ENCODE measurements at regions not wholly inside any gene's neighbourhood (a gene's known extent, or its start where the extent isn't known, plus 50 kb on each side); places are given as distances from the start of the nearest gene placed in this dataset.
A peak's percentile ranks its signal among the peaks of the same experiment; 100 is the strongest.
"Not testable (repeated sequence)": the region's sequence is repeated elsewhere in the genome, so short reads cannot be mapped to it uniquely, and the experiment has no call there.

DNA sequence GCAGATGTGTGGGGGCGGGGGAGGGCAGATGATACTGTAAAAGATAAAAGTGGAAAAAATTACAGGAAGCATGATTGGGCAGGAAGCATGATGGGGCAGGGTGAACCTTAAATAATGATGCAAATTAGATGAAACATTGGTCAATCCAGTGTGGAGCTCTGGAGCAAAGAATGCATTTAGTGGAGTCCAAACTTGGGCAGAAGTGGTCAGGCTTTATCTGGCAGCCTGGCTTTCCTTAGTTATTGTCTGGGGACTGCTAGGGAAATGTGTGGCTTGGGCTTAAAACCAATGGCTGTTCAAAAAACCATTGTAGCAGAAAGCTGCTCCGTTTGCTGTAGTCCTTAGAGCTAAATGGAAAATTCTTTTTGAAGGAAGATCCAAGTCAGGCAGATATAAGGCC lies 1077.3 kb upstream of the MIR17HG start:
- FAIRE-seq (no peak), DNase-seq (ENCODE audit: low spot score) (no peak)

DNA sequence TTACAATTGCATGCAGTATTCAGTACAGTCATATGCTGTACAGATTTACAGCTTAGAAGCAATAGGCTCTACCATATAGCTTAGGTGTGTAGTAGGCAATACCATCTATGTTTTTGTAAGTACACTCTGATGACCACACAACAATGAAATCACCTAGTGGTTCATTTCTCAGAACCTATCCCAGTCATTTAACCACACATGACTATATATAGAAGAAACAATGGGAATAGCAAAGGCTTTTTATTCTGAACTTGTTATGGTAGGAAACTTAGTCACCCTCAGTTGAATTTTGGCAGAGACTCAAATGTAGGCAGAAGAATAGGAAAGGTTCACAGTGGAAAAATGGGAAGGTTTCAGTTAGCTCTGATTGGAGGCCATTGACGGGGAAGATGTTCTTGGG lies 1075.1 kb upstream of the MIR17HG start:
- FAIRE-seq (no peak), DNase-seq (ENCODE audit: low spot score) (peak; percentile 26)

DNA sequence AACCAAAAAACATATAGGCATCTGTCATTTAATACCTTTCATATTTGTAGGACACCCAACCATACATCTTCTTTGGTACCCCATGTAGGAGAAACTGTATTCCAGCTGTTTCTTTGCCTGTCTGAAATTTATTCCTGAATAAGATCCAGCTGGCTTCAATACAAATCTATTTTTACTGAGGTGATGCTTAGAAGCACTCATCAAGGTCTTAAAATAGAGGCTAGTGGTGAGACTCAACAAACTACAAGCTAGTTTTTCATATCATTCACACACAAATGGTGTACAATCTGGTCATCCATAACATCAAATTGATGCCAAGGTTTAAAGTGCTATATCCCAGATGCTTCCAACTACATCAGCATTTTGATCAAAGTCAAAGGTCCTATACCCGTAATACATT lies 1071.3 kb upstream of the MIR17HG start:
- DNase-seq (ENCODE audit: low spot score) (no peak), FAIRE-seq (no peak)

DNA sequence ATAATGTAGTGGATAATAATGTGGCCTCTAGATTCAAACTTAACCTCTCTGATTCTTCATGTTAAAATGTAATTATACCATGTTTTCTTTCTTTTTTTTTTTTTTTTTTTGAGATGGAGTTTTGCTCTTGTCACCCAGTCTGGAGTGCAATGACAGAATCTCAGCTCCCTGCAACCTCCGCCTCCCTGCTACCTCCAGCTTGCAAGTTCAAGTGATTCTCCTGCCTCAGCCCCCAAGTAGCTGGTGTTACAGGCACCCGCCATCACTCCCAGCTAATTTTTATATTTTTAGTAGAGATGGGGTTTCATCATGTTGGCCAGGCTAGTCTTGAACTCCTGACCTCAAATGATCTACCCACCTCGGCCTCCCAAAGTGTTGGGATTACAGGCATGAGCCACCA lies 1069.3 kb upstream of the MIR17HG start:
- DNase-seq (ENCODE audit: low spot score); FAIRE-seq: not testable (repeated sequence)

DNA sequence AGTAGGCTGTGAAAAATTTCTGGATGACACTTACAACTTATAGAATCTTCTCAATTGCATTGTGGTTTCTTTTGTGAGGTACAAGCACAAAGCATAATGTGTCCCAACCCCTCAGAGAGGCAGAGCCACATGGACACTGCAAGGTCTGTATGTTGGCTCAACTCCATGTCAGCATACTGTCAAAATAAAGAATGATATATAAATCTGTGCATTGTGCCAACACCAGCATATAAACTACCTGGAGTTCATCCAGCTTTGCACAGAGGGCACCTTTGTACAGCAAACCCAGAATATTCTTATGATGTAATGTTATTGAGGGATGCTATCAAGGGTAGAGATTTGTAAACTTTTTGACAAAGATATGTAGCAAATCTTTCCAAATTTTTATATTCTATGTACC lies 1065.8 kb upstream of the MIR17HG start:
- DNase-seq (ENCODE audit: low spot score): no peak
- no peak for FAIRE-seq

DNA sequence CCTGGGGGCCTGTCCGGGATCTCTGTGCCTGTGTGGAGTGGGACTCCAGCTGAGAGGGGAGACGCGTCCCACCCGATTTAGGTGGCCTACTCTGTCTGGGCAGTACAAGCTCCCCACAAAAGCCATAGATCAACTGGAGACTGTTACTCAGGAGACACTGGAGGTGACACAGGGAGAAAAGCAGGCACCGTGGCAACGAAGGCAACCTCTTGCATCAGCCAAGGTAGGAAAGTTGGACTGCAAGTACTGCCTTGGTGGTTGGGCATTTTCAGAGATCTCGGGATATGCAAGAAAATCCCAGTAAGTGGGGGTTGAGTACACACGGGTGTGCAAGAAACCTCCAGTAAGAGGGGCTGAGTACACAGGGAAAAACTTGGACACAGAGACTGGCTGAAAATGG lies 1060.0 kb upstream of the MIR17HG start:
- FAIRE-seq: no peak
- DNase-seq (ENCODE audit: low spot score): no peak

DNA sequence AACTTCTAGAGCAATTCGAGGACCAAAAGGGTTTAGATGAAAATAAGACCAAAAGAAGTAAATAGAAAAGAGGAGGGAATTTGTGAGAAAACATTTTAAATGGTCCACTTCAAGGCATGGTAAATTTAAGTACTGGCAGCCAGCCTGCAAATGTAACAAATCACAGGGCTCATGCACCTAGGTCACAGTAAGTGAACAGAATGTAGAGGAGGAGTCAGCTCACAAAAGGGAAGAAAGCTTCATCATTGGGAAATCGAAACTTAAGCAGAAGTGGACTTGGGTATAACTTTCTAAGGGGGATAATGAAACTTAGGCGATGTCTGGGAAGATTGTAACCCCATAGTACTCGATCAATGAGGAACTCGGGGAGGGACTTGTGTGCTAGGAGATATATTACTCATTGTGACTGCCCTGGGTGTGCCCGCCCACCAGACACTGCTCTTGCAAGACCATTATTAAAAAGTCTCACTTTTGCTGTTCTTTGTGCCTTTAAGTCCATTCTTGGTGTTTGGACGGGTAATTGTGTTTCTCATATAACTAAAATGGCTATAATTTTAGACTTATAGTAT lies 1053.6 kb upstream of the MIR17HG start:
- DNase-seq (ENCODE audit: low spot score): no peak
- FAIRE-seq: no peak

DNA sequence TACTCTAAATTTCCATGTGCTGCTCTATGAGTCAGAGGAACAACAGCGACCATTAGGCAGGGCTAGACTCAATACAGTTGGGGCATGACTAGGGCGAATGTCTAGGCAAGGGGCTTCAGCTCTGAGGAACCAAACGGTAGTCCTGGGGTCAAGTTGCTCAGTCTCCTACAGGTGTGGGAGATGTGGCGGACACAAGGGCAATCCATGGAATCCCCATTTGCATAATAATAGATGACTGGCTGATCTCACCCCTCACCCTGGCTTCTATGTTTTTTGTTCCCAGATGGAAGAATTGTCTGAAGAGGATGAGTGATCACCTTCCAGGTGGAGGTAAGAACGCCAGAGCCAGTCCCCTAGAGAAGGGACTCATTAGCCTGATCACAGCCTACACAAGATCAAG lies 1048.2 kb upstream of the MIR17HG start:
- no peak for FAIRE-seq
- DNase-seq (ENCODE audit: low spot score): no peak

DNA sequence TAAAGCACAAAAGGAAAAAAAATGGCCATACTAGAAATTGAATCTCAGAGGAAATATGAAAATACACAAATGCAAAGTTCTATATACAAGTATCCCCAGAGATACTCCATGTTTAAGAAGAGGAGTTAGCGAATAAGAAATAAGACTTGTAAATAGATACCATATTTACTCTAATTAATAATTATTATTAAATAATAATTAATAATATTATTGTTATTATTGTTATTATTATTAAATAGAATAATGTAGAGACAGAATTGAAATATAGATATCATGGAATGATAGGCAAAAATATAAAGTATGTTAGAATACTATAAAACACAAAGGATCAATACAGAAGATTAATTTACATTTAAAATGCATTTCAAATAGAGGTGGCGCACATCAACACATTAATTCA lies 1047.5 kb upstream of the MIR17HG start:
- no peak for FAIRE-seq
- no peak for DNase-seq (ENCODE audit: low spot score)

DNA sequence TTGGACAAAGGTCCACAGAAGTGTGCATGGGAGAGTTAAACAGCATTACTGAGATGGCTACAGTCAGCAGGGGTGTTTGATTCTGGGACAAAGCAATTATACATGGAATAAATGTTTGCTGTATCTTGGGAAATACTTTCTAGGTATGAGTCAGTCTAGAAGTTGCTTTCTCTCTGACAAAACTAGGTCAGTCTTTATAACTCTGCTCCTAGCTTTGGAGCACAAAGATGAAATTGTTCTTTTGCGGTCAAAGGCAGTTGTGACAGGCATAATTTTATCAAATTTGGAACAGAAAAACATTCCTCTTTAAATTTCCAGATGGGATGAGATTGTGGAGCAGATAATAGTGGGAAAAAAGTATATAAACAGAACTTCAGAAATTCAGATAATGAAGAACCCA lies 1045.4 kb upstream of the MIR17HG start:
- DNase-seq (ENCODE audit: low spot score): no peak
- FAIRE-seq: no peak

DNA sequence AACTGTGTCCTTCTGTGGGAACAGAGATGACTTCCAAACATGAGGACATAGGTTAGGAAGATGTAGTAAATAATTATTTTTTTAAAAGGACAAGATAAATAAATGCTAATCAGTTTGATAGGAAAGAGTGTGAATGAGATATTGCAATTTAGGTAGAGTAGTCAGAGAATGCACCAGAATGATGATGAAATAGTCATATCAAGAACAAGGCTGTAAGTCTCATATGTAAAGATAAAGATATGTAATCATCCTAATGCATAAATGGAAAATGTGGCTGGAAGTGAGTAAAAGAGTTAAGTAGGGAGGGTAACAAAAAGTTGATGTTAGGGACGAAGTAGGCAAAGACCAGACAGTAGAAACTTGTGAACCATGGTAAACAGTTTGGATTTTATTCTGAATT lies 1041.7 kb upstream of the MIR17HG start:
- DNase-seq (ENCODE audit: low spot score): no peak
- FAIRE-seq: no peak

DNA sequence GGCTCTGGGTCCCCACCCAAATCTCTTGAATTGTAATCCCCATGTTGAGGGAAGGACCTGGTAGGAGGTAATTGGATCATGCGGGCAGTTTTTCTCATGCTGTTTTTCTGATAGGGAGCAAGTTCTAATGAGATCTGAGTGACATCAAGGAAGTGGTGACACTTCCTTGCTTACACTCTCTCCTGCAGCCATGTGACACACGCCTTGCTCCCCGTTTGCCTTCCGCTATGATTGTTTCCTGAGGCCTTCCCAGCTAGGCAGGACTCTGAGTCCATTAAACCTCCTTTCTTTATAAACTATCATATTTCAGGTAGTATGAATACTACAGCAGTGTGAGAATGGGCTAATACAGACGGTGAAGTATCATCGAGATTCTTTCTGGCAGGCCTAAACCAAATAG lies 1040.4 kb upstream of the MIR17HG start:
- DNase-seq (ENCODE audit: low spot score): no peak
- FAIRE-seq: no peak

DNA sequence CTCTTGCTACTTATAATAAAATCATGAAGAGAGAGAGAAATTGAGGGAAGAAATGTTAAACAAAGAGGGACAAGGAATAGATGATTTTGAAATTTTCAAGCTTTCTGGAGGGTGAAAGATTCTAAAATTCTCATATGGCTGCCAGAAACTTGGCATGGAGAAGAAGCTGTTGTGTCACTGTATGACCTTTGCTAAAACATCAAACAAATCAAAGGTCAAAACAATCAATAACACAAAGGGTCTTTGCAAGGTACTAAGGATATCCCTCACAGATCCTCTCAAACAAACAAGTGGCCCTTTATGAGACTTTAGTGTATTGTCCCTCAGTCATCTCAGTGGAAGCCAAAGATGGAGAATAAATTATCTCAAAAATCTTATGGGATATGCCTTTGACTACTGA lies 1039.2 kb upstream of the MIR17HG start:
- FAIRE-seq (no peak), DNase-seq (ENCODE audit: low spot score) (no peak)

DNA sequence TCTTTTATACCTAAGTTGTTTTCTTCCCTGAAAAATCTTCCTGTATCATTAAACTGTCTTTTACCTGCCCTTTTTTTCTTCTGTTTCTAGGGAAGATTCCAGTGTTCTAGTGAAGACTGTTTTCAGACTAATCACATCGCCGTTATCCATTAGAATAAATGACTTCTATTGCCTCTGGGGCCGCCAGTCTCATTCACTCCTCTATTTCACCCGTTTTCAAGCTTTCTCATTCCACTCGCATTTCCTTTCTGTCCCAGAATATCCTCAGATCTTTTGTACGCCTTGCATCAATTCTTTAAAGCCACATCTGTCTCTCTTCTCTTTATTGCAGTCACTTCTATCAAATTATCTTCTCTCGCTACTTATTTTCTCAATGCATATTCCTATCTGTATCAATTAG lies 1035.6 kb upstream of the MIR17HG start:
- DNase-seq (ENCODE audit: low spot score) (no peak), FAIRE-seq (no peak)

DNA sequence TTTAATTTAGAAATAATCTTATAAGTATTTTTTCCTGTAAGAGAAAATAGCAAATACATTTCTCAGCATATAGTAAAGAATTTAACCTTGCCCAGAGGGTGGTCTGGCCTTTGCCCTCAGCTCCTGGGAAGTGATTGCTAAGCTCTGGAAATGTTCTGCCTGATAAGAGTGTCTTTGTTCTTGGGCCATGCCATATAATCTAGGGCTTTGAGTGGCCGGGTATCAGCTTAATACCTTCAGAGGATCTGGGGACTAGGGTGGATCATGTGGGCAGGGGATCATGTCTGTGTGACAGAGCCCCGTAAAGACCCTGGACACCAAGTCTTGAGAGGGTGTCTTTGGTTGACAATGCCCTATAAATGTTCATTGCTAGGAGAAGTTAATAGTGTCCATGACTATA lies 1032.4 kb upstream of the MIR17HG start:
- FAIRE-seq: no peak
- no peak for DNase-seq (ENCODE audit: low spot score)

DNA sequence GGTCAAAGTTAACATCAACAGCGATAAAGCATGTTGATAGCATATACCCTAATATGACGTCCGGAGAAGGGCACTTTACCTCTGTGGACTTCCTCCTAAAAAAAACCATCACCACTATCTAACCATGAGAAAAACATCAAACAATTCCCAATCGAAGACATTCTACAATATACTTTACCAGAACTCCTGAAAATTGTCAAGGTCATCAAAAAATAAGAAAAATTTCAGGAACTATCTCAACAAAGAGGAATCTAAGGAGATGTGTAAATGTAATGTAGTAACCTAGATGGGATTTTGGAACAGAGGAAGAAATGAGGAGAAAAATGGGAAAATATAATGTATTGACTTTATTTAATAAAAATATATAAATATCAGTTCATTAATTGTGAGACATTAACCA lies 1026.8 kb upstream of the MIR17HG start:
- FAIRE-seq (no peak), DNase-seq (ENCODE audit: low spot score) (no peak)

DNA sequence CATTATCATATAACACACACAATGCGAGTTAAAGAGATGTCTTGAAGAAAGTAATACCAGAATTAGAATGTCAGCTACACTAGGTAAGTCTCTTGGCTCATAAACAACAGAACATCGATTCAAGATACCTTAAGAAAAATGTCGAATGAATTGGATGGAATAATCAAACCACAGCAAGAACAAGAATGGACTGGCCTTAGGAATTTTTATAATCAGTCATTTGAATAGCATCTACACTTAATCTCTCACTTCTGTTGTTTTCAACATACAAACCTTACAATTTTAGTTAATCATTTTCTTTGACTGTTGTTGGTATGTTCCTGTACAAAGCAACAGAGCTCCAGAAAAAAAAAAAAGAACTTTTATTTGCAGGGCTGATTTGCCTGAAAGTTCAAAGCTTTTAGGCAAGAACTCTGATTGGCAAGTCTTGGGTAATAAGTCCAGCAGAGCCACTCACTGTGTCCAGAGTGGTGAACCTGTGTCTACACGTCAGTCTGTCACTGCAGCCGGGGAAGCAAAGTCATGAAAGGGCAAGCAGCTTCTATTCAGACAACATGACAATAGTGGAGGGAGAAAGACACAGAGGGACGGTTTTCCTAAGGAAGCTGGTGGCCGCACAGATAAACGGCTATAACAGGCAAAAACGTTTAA lies 1026.1 kb upstream of the MIR17HG start:
- FAIRE-seq (no peak), DNase-seq (ENCODE audit: low spot score) (no peak)

DNA sequence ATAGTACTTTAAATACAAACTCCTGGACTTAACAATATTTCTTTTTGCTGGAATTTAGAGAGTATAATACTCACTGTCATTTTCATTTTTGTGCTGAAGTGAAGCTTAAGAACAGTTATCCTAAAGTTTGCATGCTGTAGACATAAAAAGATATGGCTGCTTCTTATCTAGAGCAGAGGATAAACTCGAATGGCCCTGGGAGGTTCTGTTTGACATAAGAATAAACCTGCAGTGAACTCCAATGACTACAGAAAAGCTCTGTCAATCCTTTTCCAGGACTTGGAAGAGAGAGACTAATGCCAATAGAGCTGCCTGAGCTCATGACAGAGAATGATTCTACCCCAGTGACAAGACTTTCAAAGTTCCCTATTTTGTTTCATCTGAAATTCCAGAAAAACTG lies 1017.8 kb upstream of the MIR17HG start:
- DNase-seq (ENCODE audit: low spot score): no peak

DNA sequence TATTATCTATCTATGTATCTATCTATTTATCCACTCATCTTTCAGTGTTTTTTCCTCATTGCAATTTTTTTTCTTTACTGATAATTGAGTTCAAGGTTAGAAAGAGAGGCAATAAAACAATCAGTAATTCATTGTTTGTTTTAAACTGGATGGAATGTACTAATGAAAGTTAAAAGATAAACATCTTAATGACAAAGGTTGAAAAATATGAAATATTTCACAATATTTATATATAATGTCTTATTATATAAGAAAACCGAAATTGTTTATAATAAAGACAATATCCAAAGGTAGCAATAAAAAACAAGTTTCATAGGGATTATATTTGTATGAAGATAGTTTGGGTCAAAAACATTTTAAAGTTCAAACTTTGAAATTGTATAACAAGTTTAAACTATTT lies 1015.5 kb upstream of the MIR17HG start:
- DNase-seq (ENCODE audit: low spot score) (no peak), FAIRE-seq (no peak)

More for the DNA sequence above, 1017.8 kb upstream of the MIR17HG start:
- FAIRE-seq: no peak

DNA sequence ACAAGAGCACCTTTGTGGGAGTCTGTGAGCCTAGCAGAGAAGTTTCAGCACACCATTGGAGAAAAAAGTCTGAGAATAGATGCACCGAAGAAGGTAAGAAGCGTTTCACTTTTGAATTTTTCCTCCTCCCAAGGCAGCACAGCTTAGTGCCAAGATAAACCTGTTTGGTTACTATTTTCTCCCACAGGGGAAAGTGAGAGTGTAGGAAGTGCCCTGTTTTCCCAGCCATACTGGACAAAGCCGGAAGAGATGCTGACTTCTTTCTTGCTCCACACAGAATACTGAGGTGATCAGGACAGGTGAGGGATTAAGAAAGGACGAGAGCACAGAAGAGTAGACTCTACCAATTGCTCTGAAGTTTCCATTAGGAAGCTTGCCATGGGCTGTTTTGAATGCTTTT lies 1011.0 kb upstream of the MIR17HG start:
- FAIRE-seq (no peak), DNase-seq (ENCODE audit: low spot score) (no peak)

DNA sequence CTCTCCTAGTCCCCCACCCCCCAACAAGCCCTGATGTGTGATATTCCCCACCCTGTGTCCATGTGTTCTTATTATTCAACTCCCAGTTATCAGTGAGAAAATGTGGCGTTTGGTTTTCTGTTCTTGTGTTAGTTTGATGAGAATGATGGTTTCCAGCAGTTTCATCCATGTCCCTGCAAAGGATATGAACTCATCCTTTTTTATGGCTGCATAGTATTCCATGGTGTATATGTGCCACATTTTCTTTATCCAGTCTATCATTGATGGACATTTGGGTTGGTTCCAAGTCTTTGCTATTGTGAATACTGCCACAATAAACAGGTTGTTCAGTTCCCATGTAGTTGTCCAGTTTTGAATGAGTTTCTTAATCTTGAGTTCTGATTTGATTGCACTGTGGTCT lies 1006.1 kb upstream of the MIR17HG start:
- DNase-seq (ENCODE audit: low spot score); FAIRE-seq: not testable (repeated sequence)

DNA sequence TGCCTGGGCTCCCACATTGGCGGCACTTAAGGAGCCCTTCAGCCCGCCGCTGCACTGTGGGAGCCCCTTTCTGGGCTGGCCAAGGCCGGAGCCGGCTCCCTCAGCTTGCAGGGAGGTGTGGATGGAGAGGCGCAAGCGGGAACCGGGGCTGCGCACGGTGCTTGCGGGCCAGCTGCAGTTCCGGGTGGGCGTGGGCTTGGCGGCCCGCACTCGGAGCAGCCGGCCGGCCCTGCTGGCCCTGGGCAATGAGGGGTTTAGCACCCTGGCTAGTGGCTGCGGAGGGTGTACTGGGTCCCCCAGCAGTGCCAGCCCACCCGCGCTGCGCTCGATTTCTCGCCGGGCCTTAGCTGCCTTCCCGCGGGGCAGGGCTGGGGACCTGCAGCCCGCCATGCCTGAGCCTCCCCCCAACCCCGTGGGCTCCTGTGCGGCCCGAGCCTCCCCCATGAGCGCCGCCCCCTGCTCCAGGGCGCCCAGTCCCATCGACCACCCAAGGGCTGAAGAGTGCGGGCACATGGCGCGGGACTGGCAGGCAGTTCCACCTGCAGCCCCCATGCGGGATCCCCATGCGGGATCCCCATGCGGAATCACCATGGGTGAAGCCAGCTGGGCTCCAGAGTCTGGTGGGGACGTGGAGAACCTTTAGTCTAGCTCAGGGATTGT lies 998.9 kb upstream of the MIR17HG start:
- not testable (repeated sequence) for DNase-seq (ENCODE audit: low spot score); FAIRE-seq

DNA sequence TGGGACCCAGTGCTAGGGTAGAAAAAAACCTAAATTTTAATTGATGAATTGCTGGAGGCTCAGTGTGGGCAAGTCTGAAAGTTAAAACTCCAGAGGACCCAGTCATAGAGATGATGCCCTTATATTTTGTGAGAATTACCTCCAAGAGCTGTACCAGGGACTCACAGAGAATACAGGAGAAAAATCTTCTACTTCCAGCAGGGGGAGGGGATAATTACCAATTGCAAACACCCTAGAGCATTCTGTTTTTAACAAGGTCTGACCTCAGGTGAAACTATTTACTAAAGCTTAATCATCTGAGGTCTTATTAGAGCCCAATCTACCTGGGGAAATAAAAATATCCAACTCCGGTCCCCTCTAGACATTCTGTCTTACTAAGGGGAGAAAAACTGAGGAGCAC lies 994.7 kb upstream of the MIR17HG start:
- no peak for DNase-seq (ENCODE audit: low spot score)
- no peak for FAIRE-seq

All from RCC 7860 (cell line).